HG02798 (cell line): ENCODE measurements at regions not wholly inside any gene's neighbourhood (a gene's known extent, or its start where the extent isn't known, plus 50 kb on each side); places are given as distances from the start of the nearest gene placed in this dataset.

ENCODE experiments used
- ATAC-seq: cut with Tn5 transposase; IDR thresholded peaks from one replicate; pipeline ENCODE4 v1.9.1; 2021; ENCODE audit warnings: mild to moderate bottlenecking; ENCODE audit not compliant: unreplicated experiment, poor library complexity

DNA sequence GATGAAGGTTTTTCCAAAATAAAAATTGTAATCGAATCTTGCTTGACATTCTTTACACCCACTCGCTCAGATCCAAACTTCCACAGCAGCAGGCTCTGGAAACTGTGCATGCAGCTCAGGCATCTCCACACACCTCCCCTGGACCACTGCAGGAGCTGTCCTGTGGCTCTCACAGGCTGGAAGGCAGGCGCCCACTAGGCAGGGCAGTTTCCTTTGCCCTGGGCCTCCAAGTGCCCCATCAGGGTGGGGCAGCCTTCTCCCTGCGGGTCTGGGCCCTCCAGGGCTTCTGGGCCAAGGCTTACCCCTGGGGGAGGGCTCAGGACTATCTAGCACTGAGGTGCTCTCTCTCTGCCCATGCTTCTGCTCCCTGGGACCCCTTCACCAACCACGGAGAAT, 114.5 kb upstream of the RPL38 start:
- ATAC-seq = no peak

DNA sequence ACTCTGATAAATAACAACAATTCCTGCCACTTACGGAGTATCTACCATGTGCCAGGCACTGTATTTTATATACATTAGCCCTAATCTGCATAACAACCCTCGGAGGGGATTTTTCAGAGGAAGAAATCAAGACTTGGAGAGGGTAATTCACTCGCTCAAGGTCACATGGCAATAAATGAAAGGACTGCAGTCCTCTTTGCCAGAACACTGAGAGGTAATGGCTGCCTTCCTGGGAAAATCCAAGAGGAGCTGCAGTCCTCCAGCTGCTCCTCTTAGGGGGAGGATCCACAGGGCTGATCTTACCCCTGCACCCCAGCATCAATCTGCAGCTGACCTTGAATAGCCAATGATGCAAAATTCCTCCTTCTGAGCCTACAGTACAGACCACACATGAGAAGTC, 114.1 kb upstream of the RPL38 start:
- ATAC-seq = no peak

DNA sequence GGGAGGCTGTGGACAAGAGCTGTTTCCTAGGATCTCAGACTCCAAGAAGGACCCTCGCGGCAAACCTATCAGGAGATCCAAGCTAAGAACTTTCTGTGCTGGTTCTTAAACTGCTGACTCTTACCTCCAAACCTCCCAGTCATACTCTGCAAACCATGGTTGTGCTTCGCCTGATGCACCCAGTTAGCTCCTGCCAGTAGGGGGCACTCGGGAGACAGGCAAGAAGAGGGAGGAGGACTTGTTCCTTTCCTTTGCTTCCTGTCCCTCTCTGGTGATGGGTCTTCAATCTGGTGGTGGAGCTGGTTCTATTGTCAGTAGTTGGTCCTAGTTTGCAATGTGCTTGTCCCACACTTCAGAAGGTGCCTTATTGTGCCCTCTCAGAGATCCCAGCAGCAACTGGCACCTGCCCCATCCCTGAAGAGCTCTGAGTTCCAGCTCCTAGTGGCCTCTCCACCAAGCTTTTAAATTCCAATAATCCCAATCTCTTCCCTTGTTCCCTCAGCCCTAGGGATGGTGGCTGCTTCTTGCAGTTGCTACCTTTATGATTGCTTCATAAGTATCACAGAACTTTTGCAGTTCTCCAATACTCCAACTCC, 113.5 kb upstream of the RPL38 start:
- ATAC-seq = no peak

DNA sequence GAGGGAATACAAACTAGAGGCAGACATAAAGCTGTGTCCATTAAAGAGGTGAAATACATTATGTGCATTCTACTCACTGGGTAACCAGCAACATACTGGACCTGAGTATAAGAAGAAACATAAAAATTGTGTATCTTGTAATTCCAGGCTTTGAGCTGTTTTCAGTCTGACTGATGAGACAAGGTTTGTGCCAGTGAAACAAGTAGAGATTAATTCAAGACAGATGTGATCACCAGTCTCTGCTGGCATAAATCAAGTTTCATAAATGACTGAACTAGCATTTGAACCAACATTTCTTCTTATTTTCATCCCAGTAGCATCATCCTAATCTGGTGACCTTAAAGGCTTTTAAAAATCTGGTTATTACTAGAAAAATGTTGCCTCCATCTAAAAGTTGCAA, 108.8 kb upstream of the RPL38 start:
- ATAC-seq = no peak

DNA sequence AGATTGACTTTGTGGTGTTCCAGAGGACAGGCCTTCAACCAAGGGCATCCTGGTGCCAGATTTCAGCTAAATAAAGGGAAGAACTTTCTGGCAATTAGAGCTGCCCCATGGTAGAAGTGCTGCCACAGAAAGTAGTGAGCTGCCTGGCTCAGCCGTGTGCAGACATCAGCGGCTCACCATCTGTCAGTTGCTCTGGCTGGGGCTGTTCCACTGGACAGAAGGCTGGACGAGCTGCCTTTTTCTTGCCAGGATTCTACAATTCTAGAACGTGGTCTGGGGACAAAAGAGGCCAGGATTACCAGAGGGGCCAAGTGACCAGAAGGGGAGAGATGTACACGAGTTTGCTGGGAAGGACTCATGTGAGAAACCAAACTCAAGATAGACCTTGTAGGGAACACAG, 107.0 kb upstream of the RPL38 start:
- no peak for ATAC-seq

DNA sequence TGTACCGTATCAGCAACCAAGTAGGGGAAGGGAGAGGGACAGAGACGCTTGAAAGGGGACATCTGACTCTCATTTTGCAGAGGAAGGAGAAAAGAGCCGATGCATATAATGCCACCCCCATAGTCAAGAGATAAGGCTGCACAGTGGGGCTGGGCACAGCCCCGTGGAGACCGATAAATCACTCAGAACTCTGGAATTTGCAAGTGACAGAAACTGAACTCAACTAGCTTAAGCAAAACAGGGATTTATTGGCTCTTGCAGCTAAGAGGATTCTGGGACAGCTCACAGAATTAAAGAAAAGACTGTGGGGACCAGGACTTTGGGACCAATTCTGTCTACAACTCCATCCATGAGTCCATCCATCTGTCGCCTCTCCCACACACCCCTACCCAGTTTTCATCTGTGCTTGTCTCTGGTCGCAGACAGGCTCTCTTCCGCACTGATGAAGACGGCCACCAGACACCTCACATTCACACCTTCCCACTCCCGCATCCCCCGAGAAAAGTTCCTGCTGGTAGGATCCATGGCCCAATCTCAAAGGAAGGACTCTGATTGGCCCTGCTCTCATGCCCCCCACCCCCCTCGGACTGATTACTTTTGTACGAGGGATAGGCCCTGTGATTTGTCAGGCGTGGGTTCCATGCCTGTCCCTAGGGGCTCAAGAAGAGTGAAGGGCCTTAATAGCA, 105.9 kb upstream of the RPL38 start:
- ATAC-seq = no peak

DNA sequence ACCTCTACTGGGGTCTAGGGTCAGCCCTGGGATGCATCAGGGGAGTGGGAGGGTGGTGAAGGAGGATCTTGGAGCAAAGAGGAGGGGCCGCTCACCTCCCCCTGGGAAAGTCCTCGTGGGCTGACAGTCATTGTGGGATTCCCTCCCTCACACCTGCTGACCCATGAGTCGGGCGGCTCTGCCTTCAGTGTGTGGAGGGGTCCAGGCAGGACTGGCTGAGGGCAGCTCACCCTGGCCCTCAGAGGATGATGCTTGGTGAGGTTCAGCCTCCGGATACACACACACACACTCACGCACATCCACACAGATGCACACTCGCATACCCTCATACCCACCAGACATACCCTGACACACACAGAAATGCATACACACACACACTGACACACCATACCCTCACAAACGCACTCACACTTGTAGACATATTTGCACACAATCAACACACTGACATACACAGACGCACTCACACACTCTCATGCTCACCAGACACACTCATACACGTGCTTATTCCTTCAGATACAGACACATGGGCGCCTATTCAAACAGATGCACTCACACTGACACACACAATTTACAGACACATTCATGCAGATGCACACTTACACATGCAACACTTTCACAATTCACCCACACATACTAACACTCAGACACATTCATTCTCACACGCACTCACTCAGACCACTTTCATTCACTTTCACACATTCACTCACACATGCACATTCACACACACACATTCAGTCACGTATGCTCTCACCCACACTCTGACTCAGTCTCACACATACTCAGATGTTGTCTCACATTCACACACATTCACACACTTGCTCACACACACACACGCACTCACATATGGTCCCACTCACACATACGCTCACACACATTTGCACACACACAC, 105.1 kb upstream of the RPL38 start:
- ATAC-seq = no peak

DNA sequence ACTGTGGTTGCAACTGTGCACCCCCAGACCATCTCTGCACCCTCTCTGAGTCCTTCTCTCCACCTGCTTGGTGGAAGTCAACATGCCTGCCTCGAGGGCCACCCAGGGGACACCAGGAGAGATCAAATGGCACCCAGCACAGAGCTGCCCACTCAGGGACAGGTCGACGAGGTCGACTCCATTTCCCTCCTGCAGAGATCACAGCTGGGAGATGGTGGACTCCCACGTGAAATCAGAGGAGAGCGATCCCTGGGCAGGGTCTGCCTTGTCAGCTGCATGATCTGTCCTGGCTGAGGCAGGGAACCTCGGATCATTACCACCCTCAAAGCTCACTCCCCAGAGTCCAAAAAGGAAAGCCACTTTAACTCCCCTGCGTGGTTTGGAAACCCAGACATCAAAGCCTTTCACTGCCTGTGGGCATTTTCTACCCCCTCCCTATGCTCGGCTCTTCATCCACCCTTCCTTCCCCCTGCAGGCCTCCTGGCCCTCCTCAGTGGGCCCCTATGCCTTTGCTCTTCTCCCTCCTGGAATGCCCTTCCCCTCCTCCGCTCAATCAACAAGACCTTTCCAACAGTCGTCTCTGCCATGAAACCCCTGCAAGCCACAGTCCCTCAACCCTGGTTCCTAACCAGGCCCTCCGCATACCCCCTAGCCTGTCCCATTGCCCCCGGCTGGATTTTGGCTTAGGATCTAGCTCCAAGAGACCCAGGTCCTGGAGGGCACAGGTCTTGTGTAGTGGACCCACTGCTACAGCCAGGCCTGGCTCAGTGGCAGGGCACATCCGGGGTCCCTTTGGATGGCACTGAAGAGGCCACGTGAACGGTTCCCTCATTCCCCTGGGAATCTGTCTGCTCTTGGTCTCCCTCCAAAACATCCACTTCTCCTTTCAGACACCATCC, 103.8 kb upstream of the RPL38 start:
- no peak for ATAC-seq

DNA sequence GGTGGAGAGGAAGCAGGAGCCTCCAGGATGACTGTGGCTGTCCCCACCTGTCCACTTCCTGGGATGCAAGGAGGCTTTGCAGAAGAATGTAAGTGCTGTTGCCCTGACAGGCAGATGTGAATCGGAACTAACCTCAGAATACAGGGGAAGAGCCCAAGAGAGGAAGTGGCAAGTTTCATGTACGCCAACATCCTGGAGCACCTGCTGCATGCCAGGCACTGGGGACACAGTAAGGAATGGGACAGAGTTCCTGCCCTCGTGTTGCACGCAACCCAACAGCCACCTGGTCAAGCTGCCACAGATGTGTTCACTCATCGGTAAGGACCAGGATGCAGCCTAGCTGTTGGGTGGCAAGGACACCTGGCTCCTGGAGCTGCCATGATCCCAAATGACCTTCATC, 98.6 kb upstream of the RPL38 start:
- no peak for ATAC-seq

DNA sequence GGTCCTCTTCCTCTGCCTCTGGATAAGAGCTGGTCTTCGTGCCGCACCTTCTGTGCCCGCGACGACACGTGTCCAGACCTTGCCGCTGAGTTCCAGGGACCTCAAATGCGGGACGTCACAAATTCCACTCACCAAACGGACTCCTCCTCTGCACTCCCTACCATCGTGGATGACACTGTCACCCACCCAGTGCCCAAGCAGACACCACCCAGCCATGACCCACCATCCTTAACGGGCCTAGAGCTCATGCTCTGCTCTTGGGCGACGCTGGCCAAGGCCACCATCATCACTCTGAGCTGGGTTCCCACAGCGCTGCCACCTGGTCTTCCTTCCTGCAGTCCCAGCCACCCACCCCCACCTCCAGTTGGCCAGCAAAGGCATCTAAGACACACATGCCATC, 96.4 kb upstream of the RPL38 start:
- ATAC-seq = no peak

DNA sequence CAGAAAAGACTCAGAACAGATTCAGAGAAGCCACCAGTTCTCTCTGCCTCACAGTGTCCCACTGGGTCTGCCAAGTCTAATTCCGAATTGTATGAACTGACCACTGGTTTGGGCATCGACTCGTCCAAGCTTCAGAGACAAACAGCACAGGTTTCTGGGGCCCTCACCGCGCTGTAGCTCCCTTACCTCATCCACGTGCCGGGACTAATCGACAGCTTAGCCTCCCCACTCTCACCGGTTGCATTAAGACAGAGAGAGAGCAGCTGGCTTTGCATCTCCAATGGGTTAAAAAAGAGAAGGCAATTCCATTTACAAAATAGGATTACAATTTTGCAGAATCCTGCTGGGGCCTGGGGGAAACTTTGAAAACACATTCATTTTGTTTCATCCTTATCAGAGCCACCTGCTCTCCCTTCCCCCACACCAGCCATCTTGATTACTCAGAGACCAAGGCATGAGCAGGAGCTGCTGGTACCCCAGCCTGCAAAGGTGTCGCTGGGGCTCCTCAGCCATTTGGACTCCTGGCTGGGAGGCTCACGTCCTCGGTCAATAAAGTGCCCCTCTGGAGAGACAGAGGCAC, 95.3 kb upstream of the RPL38 start:
- ATAC-seq = no peak

DNA sequence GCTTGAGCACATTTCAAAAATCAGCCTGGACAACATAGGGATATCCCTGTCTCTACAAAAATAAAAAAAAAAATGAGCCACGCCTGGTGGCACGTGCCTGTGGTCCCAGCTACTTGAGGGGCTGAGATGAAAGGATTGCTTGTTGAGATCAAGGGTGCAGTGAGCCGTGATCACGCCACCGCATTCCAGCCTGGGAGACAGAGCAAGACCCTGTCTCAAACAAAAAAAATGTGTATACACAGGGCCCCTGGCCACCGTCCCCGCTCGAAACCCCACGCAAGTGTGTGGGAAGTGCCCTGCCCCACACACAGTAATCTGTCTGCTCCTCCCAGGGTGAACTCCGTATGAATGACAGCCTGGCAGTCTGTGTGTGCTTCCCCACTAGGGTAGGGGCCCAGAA, 93.0 kb upstream of the RPL38 start:
- ATAC-seq = no peak

DNA sequence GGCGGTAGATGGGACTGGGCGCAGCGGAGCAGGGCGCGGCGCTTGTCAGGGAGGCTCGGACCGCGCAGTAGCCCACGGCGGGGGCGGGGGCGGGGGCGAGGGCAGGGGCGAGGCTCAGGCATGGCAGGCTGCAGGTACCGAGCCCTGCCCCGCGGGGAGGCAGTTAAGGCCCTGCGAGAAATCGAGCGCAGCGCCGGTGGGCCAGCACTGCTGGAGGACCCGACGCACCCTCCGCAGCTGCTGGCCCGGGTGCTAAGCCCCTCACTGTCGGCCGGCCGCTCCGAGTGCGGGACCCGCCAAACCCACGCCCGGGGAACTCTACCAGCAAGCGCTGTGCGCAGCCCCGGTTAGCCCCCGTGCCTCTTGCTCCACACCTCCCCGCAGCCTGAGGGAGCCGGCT, 90.2 kb upstream of the RPL38 start:
- ATAC-seq = no peak

DNA sequence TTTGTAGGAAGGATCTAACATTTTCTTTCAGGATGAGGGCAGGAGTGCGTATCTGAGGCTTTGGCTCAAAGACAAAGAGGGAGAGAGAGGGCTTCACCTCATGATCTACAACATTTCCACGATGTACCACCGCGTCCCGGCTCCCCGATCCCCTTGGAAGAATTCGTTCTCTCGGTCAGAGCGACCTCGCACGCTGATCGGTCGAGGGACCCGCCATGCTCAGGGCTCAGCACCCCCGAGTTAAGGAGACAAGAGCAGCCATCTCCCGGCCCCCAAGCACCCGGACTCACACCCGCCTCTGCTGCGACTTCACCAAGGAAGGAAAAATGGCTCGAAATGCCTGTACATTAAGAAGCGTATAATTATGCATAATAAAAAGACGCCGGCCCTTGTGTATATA, 89.5 kb upstream of the RPL38 start:
- ATAC-seq = no peak

DNA sequence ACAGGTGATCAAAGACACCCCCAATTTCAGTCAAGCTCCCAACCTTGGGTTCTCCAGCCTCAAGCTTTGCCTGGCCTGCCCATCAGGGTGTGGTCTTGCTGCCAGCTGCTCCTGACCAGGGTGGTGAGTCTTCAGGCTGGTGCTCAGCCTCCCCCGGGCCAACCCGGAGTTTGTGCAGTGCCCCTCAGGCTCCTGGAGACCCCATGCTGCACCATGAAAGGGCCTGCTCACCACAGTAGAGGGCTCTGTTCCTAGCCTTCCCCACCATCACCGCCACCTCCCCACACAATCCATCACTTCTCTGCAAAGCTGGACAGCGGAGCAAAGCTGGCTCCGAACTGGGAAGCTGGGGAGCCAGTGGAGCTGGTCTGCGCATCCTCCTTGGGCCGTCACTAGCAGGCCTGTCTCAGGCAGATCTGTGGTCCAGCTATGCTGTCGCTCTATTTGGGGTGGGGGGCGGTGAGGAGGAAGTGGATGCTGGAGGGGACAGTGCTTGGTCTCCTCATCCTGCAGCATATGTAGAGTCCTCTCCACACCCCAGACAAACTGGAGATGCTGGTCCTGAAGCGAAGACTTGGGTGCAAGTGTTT, 88.5 kb upstream of the RPL38 start:
- no peak for ATAC-seq

DNA sequence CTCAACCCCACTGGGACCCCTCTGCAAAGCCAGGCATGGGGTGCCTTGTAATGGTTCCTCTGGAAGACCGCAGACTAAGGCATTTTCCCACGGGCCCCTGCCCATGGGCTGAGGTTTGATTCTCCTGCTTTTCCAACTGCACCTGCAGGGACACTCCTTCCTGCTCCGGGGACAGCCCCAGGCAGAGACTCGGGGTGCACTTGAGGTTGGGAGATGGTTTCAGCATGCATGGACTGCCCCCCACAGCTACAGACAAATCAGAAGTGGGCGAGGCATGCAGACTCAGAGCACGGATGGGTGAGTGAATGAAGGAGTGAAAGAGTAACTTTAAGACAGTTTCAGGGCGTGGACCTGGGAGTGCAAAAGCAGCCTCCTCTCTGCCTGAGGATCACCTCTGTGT, 87.9 kb upstream of the RPL38 start:
- no peak for ATAC-seq

DNA sequence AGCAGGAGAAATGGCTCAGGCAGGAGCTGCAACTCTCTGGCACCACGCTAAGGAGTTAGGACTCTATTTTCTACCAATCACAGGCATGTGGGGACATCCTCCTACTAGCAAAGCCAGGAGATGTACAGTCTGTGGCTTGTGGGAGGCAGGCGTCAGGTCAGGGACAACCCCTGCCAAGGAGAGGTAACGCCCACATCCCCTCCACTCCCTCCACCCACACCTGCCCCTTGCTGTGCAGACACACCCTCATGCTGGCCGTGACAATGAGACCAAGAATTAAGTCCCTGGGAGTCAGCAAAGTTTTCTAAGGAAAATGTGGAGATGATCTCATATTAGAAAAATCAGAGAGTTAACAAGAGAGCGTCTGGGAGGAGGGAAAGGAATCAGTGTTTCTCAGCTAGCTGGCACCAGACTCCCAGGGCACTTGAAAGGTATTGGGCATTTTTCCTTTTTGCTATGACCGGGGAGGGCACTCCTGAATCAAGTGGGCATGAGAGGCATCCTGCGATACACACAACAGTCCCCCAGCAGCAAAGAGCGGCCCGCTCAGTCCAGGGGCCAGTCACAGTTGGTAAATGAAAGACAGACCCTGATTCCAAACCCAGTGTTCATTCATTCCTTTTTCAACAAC, 87.3 kb upstream of the RPL38 start:
- ATAC-seq = no peak

DNA sequence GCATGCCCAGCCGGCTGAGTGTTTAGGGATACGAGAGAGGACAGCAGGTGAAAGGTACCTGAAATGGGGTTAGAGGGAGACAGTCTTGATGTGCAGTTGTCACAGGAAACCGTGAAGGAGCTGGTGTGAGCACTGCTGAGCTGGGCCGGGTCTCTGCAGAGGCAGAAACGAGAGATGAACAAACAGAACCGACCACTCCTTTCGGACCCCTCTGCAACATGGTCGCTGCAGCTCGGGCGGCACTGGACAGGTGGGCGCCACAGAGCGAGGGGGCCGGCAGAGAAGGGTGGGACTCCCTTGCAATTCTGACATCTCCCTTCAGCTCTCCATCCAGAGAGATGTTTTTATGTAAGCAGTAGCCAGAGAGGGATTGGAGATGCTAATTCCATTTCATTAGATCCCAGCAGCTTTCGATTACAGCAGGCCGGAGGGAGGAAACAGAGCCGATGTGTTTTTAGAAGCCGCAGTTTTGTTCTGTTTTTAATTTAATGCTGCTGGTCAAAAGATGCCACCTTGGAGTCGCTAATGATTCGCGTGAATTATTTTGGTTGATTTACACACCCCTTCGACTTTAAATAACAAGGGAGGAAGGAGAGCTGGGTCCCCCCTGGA, 86.3 kb upstream of the RPL38 start:
- no peak for ATAC-seq

DNA sequence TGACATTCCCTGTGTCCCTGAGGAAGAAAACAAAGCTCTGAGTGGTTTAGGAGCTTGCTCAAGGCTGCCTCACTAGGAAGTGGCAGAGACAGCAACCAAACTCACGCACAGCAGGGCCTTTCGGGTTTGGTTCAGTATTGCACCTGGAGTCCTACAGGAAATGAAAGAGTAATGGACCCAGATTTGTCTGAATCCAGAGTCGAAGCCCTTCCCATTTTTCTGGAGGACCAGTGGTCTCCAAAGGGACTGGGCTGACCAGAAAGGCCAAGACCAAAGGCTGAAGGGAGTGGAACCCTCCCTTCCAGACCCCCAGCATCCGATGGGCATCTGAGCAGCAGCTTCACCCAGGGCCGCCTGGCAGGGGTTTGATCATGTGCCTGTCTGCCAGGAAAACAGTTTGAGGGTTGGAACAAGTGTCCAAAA, 85.5 kb upstream of the RPL38 start:
- ATAC-seq = no peak
